ENCODE measurements at regions not wholly inside any gene's neighbourhood (a gene's known extent, or its start where the extent isn't known, plus 50 kb on each side); places are given as distances from the start of the nearest gene placed in this dataset.

DNA sequence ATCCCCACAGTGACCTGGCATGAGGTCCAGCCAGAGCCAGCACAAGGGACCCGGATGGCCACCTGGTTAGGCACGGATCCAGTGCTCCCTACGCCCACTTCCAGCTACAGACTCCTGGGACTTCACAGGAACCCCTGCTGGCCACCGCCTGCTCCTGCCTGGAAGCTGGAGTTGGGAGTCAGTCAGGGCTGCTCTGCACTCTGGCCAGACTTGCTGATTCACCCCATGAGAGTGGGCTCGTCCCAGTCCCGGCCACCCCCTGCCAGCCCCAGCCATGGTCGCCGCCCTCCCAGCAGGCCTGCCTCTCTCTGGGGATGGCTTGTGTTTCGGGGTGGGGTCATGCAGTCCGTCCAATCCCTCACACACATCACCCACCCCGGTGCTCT is 125.8 kb downstream of the DLL1 start:
- Histone ChIP-seq H4K20me1 (ENCODE audit: insufficient read depth, low read length) (no peaks in the 10 kb centered on the region), H3K4me3 (ENCODE audit: insufficient read depth, low read depth, low read length) (no peak overlapping the region), H3K9me3 (ENCODE audit: insufficient read depth, low read depth, low read length) (peaks cover 3% of the 10 kb centered on the region), H3K27ac (ENCODE audit: low read depth, low read length) (no peak overlapping the region), H3K4me1 (ENCODE audit: insufficient read depth, low read length) (no peaks in the 10 kb centered on the region), H3K79me2 (ENCODE audit: insufficient read depth, low read length) (no peaks in the 10 kb centered on the region), H3K36me3 (ENCODE audit: insufficient read depth, low read length) (no peaks in the 10 kb centered on the region), H3K9ac (ENCODE audit: low read length) (no peak overlapping the region), H3K4me2 (ENCODE audit: low read length) (no peak overlapping the region), H2AFZ (ENCODE audit: low read depth, low read length) (no peak overlapping the region), H3K27me3 (ENCODE audit: insufficient read depth, low read length) (no peaks in the 10 kb centered on the region)
- Mint-ChIP-seq H3K36me3 (ENCODE audit: low read depth, unreplicated experiment) (no peaks in the 10 kb centered on the region), H3K9me3 (ENCODE audit: unreplicated experiment) (peaks cover 8% of the 10 kb centered on the region), H3K27me3 (ENCODE audit: low read depth, unreplicated experiment) (peaks cover 33% of the 10 kb centered on the region), H3K4me1 (ENCODE audit: low read depth, unreplicated experiment) (peaks cover 2% of the 10 kb centered on the region), H3K27ac (ENCODE audit: unreplicated experiment) (no peak overlapping the region), H3K4me3 (ENCODE audit: unreplicated experiment) (no peak overlapping the region)
- TF ChIP-seq EZH2 (IDR thresholded peaks at IDR 0.05; ENCODE audit: insufficient read depth, low read length) = no peak
- TF ChIP-seq, protein P1, sequence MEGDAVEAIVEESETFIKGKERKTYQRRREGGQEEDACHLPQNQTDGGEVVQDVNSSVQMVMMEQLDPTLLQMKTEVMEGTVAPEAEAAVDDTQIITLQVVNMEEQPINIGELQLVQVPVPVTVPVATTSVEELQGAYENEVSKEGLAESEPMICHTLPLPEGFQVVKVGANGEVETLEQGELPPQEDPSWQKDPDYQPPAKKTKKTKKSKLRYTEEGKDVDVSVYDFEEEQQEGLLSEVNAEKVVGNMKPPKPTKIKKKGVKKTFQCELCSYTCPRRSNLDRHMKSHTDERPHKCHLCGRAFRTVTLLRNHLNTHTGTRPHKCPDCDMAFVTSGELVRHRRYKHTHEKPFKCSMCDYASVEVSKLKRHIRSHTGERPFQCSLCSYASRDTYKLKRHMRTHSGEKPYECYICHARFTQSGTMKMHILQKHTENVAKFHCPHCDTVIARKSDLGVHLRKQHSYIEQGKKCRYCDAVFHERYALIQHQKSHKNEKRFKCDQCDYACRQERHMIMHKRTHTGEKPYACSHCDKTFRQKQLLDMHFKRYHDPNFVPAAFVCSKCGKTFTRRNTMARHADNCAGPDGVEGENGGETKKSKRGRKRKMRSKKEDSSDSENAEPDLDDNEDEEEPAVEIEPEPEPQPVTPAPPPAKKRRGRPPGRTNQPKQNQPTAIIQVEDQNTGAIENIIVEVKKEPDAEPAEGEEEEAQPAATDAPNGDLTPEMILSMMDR (IDR thresholded peaks at IDR 0.05; ENCODE audit: insufficient read depth, low read depth, low read length) = no peak
- no peak for DNase-seq (ENCODE audit: low read depth)
- no peak for FAIRE-seq

DNA sequence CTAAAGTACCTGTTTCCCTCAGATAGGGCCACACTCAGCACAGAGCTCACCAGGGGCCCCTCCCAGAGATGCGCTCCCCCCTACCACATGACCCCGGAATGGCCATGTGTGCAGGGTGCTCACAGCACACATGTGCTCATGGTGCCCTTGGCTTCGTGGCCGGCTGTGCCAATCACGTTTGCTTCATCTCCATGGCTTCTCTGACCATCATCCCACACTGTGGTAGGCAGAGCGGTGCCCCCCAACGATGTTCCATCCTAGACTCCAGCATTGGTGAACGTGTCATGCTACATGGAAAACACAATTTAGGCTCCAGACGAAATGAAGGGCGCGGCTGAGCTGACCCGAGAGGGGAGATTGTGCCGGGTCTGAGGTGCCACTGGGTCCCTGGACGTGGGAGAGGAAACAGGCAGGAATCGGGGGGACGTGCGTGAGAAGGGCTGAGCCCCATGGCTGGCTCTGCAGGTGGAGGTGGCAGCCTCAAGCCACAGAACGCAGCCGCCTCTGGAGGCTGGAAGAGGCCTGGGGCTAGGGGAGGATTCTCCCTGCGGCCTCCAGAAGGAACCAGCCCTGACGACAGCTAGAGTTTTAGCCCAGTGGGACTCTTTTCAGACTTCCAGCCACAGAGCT is 126.5 kb downstream of the DLL1 start:
- no peak overlapping the region for H3K27ac ChIP-seq (ENCODE audit: low read depth, low read length)
- FAIRE-seq (no peak), DNase-seq (ENCODE audit: low read depth) (no peak)
- Mint-ChIP-seq H3K4me1 (ENCODE audit: low read depth, unreplicated experiment) (peaks cover 2% of the 10 kb centered on the region), H3K36me3 (ENCODE audit: low read depth, unreplicated experiment) (no peaks in the 10 kb centered on the region), H3K9me3 (ENCODE audit: unreplicated experiment) (peaks cover 8% of the 10 kb centered on the region), H3K27ac (ENCODE audit: unreplicated experiment) (no peak overlapping the region), H3K27me3 (ENCODE audit: low read depth, unreplicated experiment) (peaks cover 29% of the 10 kb centered on the region), H3K4me3 (ENCODE audit: unreplicated experiment) (no peak overlapping the region)
- H3K4me1 ChIP-seq (ENCODE audit: insufficient read depth, low read length) = no peaks in the 10 kb centered on the region
- H4K20me1 ChIP-seq (ENCODE audit: insufficient read depth, low read length) = no peaks in the 10 kb centered on the region
- H3K4me2 ChIP-seq (ENCODE audit: low read length) = no peak overlapping the region
- no peak overlapping the region for H3K9ac ChIP-seq (ENCODE audit: low read length)
- H3K36me3 ChIP-seq (ENCODE audit: insufficient read depth, low read length) = no peaks in the 10 kb centered on the region
- no peak overlapping the region for H3K4me3 ChIP-seq (ENCODE audit: insufficient read depth, low read depth, low read length)
- H3K79me2 ChIP-seq (ENCODE audit: insufficient read depth, low read length) = no peaks in the 10 kb centered on the region
- H2AFZ ChIP-seq (ENCODE audit: low read depth, low read length) = no peak overlapping the region
- peaks cover 3% of the 10 kb centered on the region for H3K9me3 ChIP-seq (ENCODE audit: insufficient read depth, low read depth, low read length)
- no peaks in the 10 kb centered on the region for H3K27me3 ChIP-seq (ENCODE audit: insufficient read depth, low read length)
- TF ChIP-seq, protein P1 (IDR thresholded peaks at IDR 0.05; ENCODE audit: insufficient read depth, low read depth, low read length) = no peak
- TF ChIP-seq EZH2 (IDR thresholded peaks at IDR 0.05; ENCODE audit: insufficient read depth, low read length) = no peak

DNA sequence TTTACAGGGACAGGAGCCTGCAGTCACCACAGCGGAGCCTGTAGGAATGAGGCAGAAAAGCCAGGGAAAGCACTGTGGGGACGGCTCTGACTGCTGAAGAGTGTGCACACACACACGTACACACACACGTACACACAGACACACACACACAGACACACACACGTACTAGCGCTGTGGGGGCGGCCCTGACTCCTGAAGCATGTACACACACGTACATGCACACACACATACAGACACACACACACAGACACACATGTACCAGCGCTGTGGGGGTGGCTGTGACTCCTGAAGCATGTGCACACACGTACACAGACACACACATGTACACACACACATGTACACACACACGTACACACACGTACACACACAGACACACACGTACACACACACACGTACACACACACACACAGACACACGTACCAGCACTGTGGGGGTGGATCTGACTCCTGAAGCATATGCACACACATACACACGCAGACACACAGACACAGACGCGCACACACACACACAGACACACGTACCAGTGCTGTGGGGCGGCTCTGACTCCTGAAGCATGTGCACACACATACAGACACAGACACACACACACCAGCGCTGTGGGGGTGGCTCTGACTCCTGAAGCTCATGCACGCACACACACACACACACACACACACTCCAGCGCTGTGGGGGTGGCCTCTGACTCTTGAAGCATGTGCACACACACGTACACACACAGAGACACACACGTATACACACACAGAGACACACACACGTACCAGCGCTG is 127.3 kb downstream of the DLL1 start:
- peaks cover 2% of the 10 kb centered on the region for H3K4me1 Mint-ChIP-seq (ENCODE audit: low read depth, unreplicated experiment)
- H3K79me2 ChIP-seq (ENCODE audit: insufficient read depth, low read length) = no peaks in the 10 kb centered on the region
- no peak for TF ChIP-seq EZH2 (IDR thresholded peaks at IDR 0.05; ENCODE audit: insufficient read depth, low read length)
- H3K9ac ChIP-seq (ENCODE audit: low read length) = no peak overlapping the region
- DNase-seq (ENCODE audit: low read depth) (no peak), FAIRE-seq (no peak)
- H3K27ac ChIP-seq (ENCODE audit: low read depth, low read length) = no peak overlapping the region
- H3K4me3 Mint-ChIP-seq (ENCODE audit: unreplicated experiment) = no peak overlapping the region
- H3K4me3 ChIP-seq (ENCODE audit: insufficient read depth, low read depth, low read length) = no peak overlapping the region
- peaks cover 32% of the 10 kb centered on the region for H3K27me3 Mint-ChIP-seq (ENCODE audit: low read depth, unreplicated experiment)
- no peaks in the 10 kb centered on the region for H3K36me3 ChIP-seq (ENCODE audit: insufficient read depth, low read length)
- H3K27me3 ChIP-seq (ENCODE audit: insufficient read depth, low read length) = no peaks in the 10 kb centered on the region
- no peak overlapping the region for H3K27ac Mint-ChIP-seq (ENCODE audit: unreplicated experiment)
- no peaks in the 10 kb centered on the region for H4K20me1 ChIP-seq (ENCODE audit: insufficient read depth, low read length)
- H3K9me3 Mint-ChIP-seq (ENCODE audit: unreplicated experiment) = peaks cover 8% of the 10 kb centered on the region
- no peaks in the 10 kb centered on the region for H3K4me1 ChIP-seq (ENCODE audit: insufficient read depth, low read length)
- no peak overlapping the region for H3K4me2 ChIP-seq (ENCODE audit: low read length)
- H3K36me3 Mint-ChIP-seq (ENCODE audit: low read depth, unreplicated experiment) = no peaks in the 10 kb centered on the region
- no peak overlapping the region for H2AFZ ChIP-seq (ENCODE audit: low read depth, low read length)
- H3K9me3 ChIP-seq (ENCODE audit: insufficient read depth, low read depth, low read length) = peaks cover 3% of the 10 kb centered on the region

Measured in astrocyte (in vitro differentiated cells and primary cell).